Esophagus muscularis mucosa (tissue), 4 donors: ENCODE measurements at regions not wholly inside any gene's neighbourhood (a gene's known extent, or its start where the extent isn't known, plus 50 kb on each side); places are given as distances from the start of the nearest gene placed in this dataset.

Source experiments
- CTCF ChIP-seq, 3 experiments: fragments of 200-600 bp in 2 of 3; fragments of 450-650 bp in 1 of 3; sonication (generic) in 2 of 3; IDR thresholded peaks; one replicate each; pipeline ENCODE4 v1.5.1; 2017 to 2019; ENCODE audit warnings: antibody characterized with exemption in 3 of 3, mild to moderate bottlenecking in 2 of 3, moderate library complexity in 1 of 3
- EP300 ChIP-seq: sonication (generic); formaldehyde crosslinking; IDR thresholded peaks from one replicate; pipeline ENCODE4 v1.6.1; 2017; ENCODE audit warnings: antibody characterized with exemption
- POLR2A ChIP-seq: fragments of 450-650 bp; IDR thresholded peaks from one replicate; pipeline ENCODE4 v1.6.1; 2017; ENCODE audit warnings: antibody characterized with exemption, moderate library complexity, mild to moderate bottlenecking, low read depth
- POLR2AphosphoS5 ChIP-seq, 2 donors: sonication (generic); formaldehyde crosslinking; IDR thresholded peaks; one replicate each; pipeline ENCODE4 v1.6.1; 2017; ENCODE audit warnings: antibody characterized with exemption in 2 of 2

GRCh38 chr2:21276163-21276562, 152.4 kb downstream of the TDRD15 start:
- TF ChIP-seq CTCF (IDR thresholded peaks at IDR 0.05) (no peak), POLR2A (no peak), EP300 (no peak), POLR2AphosphoS5 (IDR thresholded peaks at IDR 0.05) (no peak)
